NCI-H2227 (cell line): ENCODE measurements at regions not wholly inside any gene's neighbourhood (a gene's known extent, or its start where the extent isn't known, plus 50 kb on each side); places are given as distances from the start of the nearest gene placed in this dataset.
"Not testable (repeated sequence)": the region's sequence is repeated elsewhere in the genome, so short reads cannot be mapped to it uniquely, and the experiment has no call there.

Experiments
- DNase-seq: peaks from one replicate; lab custom pipeline; 2025; ENCODE audit not compliant: unreplicated experiment; lab: John Stamatoyannopoulos, UW

DNA sequence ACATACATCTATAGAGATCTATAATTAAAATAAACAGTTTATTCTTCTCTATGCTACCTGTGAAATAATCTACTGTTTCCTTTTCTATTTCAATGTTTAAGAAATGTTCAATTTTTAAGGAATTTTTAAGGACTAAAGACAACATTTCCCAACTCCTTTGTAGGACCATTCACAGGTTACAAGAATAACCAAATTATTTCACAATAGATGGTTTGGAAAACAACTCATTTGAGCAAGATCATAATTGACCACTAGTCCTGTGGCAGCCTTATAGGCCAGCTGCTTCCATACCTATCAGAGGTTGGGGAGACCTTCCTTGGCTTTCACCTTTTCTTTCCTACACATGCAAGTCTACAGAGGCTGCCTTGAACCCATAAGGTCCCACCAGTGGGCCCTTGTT is 193.7 kb downstream of the TTC39B start:
- DNase-seq = no peak

DNA sequence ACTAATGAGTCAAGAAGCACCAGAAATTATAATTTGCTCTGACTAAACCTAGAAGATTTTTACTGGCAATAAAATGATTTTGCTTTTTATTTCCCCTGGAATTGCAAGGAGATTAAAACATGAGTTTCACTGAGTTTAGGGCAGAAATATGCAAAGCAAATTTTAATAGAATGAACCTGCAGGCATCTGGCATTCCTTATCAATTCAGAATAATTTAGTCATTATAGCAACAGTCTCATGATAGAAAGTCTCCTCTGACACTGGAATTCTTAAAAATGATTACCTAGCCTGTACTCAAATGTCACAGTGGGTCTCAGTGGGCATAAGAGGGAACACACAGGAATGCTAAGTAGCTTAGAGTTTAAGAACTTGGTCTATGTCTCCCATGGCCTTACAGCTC is 195.9 kb downstream of the TTC39B start:
- DNase-seq = no peak

DNA sequence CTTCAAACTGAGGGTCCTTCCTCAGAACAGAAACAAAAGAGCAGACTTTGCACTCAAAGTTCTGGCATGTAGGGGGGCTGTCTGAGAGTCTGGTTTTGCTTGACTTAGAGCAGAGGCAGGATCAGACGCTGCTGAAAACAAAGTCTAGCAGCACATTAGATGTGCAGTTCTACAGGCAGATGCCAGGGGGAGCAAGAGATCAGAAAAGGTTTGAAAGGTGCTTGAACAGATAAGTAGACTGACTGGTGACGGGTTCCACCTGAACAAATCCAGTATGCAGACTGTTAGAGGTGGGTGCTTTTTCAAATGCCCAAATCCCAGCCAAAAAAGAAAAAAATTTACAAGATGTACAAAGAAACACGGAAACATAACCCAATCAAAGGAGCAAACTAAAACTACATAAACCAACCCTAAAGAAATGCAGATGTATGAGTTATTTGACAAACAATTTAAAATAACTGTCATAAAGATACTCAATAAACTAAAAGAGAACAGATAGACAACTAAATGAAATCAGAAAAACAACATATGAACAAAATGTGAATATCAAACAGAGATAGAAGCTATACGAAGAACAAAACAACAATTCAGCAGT is 194.7 kb upstream of the FREM1 start:
- DNase-seq = peak; percentile 52

DNA sequence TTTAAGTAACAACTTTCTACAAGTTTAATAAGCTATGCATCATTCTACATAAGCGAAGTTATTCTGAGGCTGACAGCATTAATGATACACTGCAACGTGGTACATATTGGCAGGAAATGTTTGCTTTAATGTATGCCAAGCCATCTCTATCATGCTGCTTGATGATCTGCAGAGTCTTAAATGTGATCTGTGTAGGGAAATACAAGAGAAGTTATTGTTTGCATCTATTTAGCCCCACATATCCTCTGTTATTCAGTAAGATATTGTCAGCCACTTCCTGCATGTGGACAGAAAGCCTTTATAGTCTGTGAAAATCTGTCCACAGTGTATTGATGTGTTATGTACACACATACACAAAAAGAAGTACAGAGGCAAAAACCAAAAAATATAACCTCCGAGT is 193.1 kb upstream of the FREM1 start:
- DNase-seq = no peak

DNA sequence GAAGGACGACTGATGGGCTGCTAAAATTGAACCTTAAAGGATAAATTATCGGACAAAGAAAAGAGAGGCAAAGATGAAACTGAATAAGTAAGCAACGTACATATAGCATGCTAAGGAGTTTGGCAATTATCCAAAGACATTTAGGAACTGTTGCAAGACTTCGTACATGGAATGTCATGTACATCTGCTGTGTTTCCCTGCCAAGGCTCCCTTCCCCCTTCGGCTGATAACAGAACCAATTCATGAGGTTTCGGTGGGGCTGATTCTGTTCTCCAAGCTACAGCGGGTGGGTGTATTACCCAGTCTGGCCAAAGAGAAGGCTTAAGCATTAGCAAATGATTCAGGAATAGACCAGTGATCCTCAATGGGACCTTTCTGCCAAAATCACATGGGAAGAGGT is 190.9 kb upstream of the FREM1 start:
- no peak for DNase-seq

DNA sequence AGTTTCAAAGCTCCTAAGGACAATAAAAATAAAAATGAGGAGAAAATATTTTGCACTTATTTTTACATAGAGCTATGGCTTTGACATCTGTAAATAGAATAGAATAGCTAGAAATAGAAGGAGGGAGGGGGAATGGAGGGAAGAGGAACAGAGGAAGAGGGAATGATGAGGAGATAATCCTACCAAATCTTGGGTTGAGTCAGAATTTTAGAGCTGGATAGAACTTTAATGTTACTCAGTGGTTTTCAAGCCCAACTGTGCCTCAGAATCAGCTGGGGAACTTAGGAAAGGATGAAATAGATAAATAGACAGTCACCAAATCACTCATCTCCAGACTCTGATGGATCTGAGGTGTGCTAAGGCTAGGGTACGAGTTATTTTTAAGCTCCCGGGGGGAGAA is 190.3 kb upstream of the FREM1 start:
- no peak for DNase-seq

DNA sequence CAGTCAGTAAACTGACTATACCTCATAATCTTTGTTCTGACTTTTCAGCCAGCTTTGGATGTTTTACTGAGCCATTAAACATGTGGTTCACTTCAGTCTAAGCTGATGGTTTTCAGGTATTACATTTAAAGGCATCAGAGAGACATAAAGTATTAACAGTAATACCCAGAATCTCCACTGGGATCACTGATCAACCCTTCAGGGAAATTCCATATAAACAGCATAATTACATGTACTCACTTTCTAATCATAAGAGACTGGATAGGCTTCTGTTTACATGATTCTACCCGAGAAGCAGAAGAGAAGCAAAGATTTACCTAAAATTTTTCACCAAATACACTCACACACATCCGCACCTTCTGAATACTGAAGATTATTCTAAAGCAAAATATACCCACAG is 186.7 kb upstream of the FREM1 start:
- DNase-seq = no peak

DNA sequence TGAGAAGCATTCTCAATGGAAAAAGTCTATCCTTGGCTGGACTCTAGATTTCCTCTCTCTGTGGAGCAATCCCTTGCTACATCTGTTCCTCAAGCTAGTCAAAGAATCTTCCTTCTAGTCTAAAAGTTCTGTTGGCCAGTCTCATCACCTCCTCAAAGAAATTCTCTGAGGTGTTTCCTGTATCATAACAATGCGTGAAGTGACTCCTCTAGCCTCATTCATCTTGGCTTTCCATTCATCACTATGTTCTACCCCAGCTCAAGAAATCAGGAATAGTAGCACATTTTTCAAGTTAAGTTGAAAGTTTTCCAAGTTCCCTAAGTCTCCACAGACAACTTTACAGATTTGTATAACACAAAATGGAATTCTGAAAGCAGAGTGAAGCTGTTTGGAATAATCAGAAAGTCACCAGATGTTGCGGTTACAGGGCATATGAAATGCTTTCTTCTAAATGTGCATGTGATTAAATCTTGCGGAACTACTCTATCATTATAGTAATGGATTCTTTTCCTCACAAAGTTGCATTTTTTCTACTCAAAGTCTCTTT is 176.6 kb upstream of the FREM1 start:
- DNase-seq = no peak

DNA sequence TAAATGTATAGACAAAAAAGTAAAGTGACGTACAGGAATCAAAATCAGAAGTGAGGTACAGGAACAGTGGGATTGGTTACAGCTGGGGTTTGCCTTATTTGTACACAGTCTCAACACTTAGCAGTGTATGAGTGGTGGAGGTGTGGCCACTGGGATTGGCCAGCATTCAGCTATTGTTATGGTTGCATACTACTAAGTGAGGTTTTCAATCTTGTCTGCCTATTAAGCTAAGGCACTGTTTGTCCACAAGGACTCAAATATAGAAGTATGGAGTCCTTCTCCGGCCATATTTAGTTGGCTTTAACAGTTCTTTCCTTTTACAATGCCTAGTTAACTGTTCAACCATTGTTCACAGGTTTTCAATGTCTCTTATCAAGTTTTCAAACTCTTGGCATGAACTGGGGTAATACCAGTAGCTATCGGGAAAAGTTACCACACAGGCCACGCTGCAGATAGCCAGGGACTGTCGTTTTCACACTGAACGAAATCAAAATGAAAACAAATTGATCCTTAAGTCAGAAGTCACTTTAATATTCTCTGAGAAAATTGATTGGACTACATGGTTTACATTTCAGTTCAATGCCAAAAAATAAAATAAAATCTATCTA is 176.0 kb upstream of the FREM1 start:
- no peak for DNase-seq

DNA sequence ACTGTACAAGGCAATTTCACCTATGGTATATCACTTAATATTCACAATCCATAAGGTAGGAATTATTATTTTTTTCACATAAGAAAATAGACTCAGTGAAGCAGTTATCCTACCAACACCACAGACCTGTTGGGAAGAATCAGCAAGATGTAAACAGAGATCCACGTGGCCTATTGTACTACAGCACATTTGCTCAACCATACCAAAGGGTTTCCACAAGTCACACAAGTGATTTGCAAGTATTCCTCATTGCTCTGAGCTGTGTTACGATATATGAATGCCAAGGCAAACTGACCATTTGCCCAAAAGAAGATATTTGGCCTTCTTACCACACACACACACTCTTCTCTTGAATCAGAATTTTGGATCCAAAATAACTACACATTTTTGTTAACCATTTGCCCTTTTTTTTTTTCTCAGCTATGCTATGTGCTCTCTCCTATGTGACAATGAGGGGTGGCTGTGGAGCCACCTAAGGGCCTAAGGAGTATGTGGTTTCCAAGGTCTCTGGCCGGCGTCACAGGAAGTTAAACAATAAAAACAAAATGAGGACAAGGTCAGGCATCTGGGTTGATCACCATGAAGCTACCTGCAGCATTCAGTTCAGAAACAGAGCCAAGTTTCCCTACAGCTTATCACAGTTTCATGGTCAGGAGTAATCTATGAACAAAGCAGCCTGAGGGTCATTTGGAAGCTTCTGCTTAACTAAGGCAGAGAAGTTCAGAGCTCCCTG is 171.0 kb upstream of the FREM1 start:
- DNase-seq = no peak

DNA sequence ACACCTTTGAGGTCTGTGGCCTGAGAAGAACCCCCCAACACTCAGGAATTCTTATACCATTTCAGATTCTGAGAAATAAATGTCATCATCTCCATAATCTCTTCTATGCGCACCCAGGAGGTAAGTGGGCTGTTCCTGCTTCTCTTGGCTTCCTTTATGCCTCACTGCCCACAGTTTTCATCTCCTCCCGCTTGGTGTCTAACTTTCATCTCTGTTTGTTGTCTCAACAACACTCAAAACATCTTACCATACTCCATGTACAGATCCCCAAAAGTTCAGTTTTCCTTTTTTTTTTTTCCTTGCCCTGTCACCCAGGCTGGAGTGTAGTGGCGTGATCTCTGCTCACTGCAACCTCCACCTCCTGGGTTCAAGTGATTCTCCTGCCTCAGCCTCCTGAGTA is 170.2 kb upstream of the FREM1 start:
- no peak for DNase-seq

DNA sequence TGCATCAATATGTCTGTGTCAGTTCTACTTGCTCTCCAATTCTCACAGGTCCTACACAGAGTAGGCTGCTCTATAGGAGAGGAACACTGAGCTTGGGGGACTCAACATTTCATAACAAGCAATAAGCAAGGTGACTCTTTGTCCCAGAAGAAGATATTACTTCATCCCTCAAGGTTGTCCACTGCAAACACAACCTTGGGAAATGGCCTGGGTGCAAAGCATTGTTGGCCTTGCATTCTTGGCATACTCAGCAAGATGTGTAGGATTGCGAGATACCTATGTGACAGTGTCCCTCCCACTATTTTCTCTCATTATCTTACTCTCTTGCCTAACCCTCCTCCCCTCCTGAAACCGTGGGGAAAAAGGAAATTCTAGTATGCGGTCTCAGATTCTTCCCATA is 169.8 kb upstream of the FREM1 start:
- DNase-seq = no peak

DNA sequence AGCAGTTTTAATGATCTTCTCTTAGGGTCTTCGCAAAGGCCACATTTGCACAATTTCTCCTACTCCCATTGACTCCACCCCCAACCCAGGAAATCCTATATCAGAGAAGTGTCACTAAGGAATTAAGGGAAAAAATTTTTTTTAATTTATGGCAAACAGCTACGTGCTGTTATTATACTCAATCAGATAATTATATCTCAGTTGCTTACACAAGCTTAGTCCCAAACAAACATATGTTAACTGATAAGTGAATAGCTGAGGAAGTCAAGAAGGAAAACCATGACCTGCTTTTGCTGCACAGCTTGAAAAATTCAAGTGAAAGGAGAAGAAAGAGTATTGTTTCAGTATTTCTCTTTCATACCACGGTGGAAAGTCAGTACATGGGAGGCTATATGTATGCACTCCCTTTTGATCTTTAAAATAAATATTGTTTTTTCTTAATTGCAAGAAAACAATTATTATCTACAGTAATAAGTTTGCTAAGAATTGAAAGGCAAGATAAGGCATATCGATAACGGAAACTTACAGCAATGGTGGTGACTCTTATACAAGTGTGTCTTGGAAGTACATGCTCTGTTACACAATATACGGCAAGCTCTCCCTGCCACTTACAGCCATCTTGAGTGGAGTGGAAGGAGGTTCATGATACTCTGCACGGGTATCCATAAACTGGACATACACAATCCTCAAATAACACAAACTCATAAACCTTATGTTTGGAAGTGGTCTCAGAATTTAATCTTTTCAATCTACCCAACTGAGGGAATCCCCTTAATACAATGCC is 167.9 kb upstream of the FREM1 start:
- no peak for DNase-seq

DNA sequence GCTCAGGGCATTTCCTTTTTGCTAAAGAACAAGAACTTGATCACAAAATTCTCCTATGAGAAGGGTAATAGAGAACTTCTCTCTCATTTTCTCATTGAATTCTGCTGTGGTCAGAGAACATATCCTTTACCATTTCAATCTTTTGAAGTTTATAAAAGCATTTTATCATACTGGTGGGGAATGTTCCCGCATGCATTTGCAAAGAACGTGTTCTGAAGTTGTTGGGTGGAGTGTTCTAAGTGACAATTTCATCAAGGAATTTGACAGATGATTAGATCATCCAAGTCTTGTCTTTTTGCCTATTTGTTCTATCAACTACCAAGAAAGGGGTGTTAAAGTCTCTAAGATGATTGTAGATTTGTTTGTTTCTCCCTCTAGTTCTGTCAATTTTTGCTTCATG is 163.4 kb upstream of the FREM1 start:
- no peak for DNase-seq

DNA sequence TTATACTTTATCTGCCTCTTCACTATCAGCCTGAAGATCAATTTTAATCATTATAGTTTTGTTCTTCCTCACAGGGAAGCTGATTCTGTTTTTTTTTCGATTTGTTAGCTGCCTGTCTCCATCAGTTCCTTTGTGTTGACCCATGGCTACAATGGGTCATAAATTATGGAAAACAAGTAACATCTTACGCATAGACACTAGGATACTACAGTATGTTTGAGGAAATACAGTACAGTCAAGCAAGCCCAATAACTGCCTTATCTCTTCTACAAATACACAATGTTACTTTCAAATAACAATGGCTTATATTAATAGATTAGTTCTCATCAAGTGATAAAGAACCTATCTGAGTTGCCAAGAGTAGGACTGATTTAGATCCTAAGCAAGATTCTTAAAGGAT is 160.5 kb upstream of the FREM1 start:
- no peak for DNase-seq

DNA sequence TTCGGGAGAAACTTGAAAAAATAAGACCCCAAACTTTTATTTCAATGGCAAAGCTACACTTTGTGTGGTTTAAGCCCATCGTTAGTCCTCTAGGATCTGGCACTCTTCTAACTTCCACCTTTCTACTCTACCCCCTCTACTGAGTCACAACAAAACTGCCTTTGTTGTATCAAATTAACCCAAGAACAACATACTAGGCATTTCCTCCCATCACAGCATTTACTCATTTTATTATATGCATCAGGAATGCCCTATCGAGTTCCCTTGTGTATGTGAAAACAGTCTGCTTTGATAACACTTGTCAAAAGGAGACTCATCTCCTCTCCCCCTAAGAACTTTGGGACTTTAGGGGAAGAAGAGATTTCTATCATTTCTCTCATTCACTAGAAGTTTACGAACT is 158.9 kb upstream of the FREM1 start:
- DNase-seq = no peak

DNA sequence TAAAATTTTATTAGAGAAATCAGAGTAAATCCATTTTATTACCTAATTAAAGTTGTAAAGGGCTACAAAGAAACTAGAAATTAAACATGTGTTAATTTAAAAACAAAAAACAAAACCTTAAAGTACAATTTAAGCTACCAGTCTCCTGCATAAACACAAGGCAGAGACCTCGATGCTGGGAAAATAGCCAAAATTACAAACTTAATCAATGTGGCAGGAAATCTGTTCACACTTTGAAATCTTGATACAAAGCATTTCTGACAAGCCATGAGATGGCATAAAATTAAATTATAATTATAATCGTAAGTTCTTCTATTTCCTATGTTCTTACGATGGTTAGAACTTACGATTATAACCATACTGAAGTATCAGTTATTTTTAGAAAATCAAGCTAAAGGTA is 158.0 kb upstream of the FREM1 start:
- DNase-seq = no peak

DNA sequence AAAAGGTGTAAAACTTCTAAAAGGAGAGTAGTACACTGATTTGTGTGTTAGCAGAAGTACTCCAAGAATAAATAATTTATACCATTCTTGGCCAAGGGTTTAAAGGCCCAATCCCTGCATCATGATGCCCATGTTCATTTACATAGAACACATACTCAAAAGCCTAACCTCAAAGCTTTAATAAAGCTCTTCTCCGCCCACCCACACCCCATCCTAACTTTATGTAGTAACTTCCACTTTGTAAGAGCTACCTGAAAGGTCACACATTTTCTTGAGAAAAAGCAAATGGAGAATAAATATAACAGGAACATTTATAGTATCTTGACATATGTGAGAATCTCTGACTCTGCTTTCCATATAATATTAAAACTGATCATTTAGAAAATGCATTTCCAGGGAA is 148.8 kb upstream of the FREM1 start:
- no peak for DNase-seq

DNA sequence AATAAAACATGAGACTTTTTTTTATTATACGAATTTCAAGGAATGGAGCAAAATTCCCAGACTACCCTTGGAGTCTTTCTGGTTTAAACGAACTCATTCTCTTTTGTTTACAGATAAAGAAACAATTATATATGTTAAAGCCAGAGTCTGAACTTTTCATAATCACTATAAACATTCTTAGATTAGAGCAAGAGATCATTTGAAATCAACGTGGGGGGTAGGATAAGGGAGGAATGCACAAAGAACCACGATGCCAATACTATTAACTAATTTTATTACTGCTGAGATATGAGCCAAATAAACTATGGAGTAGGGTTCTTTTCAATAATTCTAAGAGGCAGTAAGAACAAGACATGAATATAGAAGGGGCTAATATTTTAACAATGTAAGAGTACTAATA is 148.0 kb upstream of the FREM1 start:
- no peak for DNase-seq

DNA sequence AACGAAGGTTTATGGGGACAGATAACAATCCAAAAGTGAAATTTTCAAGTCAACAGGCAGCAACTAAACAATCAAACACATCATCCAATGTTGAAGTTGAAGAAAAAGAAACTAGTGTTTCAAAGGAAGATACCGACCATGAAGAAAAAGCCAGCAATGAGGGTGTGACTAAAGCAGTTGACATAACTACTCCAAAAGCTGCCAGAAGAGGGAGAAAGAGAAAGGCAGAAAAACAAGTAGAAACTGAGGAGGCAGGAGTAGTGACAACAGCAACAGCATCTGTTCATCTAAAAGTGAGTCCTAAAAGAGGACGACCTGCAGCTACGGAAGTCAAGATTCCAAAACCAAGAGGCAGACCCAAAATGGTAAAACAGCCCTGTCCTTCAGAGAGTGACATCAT is 145.1 kb upstream of the FREM1 start:
- not testable (repeated sequence) for DNase-seq

DNA sequence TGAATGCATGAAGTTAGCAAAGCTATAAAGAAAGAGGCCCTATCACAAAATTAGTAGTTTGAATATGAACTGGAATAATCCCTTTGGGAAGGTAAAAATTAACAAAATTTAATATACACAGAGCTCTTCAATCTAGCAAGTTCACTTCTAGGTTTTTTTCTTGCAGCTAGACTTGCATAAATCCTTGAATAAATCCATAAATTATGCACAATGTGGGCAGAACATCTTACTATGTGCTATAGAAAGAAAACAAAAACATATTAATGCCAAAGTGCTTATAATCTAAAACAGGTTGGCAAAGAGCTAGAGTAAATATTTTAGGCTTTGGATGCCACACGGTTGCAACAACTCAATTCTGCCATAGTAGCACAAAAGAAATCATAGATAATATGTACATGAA is 138.5 kb upstream of the FREM1 start:
- DNase-seq = no peak
